ENCODE measurements at regions not wholly inside any gene's neighbourhood (a gene's known extent, or its start where the extent isn't known, plus 50 kb on each side); places are given as distances from the start of the nearest gene placed in this dataset.
"Not testable (repeated sequence)": the region's sequence is repeated elsewhere in the genome, so short reads cannot be mapped to it uniquely, and the experiment has no call there.

DNA sequence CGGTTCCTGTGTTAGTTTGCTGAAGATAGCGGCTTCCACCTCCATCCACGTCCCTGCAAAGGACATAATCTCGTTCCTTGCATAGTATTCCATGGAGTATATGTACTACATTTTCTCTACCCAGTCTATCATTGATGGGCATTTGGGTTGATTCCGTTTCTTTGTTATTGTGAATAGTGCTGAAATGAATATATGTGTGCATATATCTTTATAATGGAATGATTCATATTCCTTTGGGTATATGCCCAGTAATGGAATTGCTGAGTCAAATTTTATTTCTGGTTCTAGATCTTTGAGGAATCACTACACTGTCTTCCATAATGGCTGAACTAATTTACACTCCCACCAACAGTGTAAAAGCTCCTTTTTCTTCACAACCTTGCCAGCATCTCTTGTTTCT, 255.4 kb upstream of the CDH2 start:
- Mint-ChIP-seq H3K27ac (no peak overlapping the region), H3K9me3 (peaks cover 17% of the 10 kb centered on the region), H3K4me3 (no peak overlapping the region), H3K4me1 (ENCODE audit: low read depth) (no peaks in the 10 kb centered on the region), H3K36me3 (ENCODE audit: low read depth) (no peaks in the 10 kb centered on the region), H3K27me3 (no peaks in the 10 kb centered on the region)
- no peak for DNase-seq

GRCh38 chr18:28425886-28426285, 249.0 kb upstream of the CDH2 start:
- H3K27ac Mint-ChIP-seq, result no peak overlapping the region
- H3K9me3 Mint-ChIP-seq, result peaks cover 24% of the 10 kb centered on the region
- no peak for DNase-seq
- no peaks in the 10 kb centered on the region for H3K4me1 Mint-ChIP-seq (ENCODE audit: low read depth)
- no peaks in the 10 kb centered on the region for H3K36me3 Mint-ChIP-seq (ENCODE audit: low read depth)
- no peak overlapping the region for H3K4me3 Mint-ChIP-seq
- H3K27me3 Mint-ChIP-seq, result no peaks in the 10 kb centered on the region

DNA sequence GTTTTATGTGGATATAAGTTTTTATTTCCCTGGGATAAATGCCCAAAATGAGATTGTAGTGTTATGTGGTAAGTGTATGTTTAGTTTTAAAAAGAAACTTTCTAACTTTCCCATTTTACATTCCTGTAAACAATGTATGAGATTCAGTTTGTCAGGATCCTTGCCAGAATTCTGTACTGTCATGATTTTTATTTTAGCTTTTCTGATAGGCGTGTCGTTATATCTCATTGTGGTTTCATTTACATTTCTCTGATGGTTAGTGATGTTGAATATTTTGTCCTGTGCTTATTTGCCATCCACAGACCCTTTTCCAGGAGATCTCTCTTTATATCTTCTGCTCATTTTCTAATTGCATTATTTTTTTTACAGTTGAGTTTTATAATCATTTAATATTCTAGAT, 245.6 kb upstream of the CDH2 start:
- no peak overlapping the region for H3K27ac Mint-ChIP-seq
- H3K4me1 Mint-ChIP-seq (ENCODE audit: low read depth), result no peaks in the 10 kb centered on the region
- H3K36me3 Mint-ChIP-seq (ENCODE audit: low read depth), result no peaks in the 10 kb centered on the region
- no peaks in the 10 kb centered on the region for H3K27me3 Mint-ChIP-seq
- H3K4me3 Mint-ChIP-seq, result no peak overlapping the region
- no peak for DNase-seq
- peaks cover 19% of the 10 kb centered on the region for H3K9me3 Mint-ChIP-seq

- DNase-seq; H3K4me1 Mint-ChIP-seq (ENCODE audit: low read depth); H3K36me3 Mint-ChIP-seq (ENCODE audit: low read depth); H3K27ac Mint-ChIP-seq; H3K27me3 Mint-ChIP-seq; H3K4me3 Mint-ChIP-seq: not testable (repeated sequence)
- H3K9me3 Mint-ChIP-seq, result peaks cover 16% of the 10 kb centered on the region
Observed at GRCh38 chr18:28421950-28422349, 245.0 kb upstream of the CDH2 start.

GRCh38 chr18:28412521-28412920, 235.6 kb upstream of the CDH2 start:
- Mint-ChIP-seq H3K27ac (no peak overlapping the region), H3K4me3 (no peak overlapping the region), H3K4me1 (ENCODE audit: low read depth) (no peaks in the 10 kb centered on the region), H3K9me3 (peaks cover 8% of the 10 kb centered on the region), H3K27me3 (no peaks in the 10 kb centered on the region), H3K36me3 (ENCODE audit: low read depth) (no peaks in the 10 kb centered on the region)
- DNase-seq, result no peak

DNA sequence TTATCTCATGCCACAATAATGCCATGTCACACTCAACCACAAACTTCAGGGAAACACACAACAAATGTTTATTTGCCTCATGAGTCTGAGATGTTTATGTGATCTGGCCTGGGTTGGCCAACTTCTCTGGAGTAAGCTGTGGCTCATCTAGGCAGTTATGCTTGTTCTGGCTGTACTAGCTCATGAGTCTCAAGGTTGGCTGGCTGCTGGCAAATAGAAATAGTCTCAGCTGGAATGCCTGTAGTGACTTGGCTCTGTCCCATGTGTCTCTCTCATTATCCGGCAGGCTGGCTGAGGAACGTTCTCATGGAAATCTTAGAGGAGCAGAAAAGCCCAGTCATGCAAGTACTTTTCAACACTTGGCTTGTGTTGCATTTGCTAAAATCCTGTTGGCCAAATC, 234.9 kb upstream of the CDH2 start:
- H3K27ac Mint-ChIP-seq, result no peak overlapping the region
- no peaks in the 10 kb centered on the region for H3K27me3 Mint-ChIP-seq
- H3K9me3 Mint-ChIP-seq, result peaks cover 8% of the 10 kb centered on the region
- no peaks in the 10 kb centered on the region for H3K36me3 Mint-ChIP-seq (ENCODE audit: low read depth)
- DNase-seq, result no peak
- no peaks in the 10 kb centered on the region for H3K4me1 Mint-ChIP-seq (ENCODE audit: low read depth)
- no peak overlapping the region for H3K4me3 Mint-ChIP-seq

GRCh38 chr18:28409811-28410210, 232.9 kb upstream of the CDH2 start:
- Mint-ChIP-seq H3K27me3 (no peaks in the 10 kb centered on the region), H3K4me3 (no peak overlapping the region), H3K4me1 (ENCODE audit: low read depth) (no peaks in the 10 kb centered on the region), H3K9me3 (peaks cover 5% of the 10 kb centered on the region), H3K36me3 (ENCODE audit: low read depth) (no peaks in the 10 kb centered on the region), H3K27ac (no peak overlapping the region)
- no peak for DNase-seq

DNA sequence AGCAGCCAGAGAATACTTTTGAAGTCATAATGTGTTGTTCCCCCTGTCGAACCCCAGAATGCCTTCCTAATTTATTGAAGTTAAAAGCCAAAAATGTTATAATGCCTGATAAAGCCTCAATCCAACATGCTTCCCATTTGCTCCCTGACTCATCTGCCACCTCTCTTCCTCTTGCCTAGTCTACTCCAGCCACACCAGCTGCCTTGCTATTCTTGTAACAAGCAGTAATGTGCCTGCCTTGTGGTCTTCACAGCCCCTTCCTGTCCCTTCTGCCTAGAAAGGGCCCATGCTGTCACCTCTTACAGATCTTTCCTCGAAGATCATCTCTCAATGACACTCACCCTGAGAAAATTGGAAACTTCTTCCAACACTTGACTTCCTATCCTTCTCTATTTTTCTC, 231.6 kb upstream of the CDH2 start:
- no peaks in the 10 kb centered on the region for H3K36me3 Mint-ChIP-seq (ENCODE audit: low read depth)
- no peaks in the 10 kb centered on the region for H3K4me1 Mint-ChIP-seq (ENCODE audit: low read depth)
- peaks cover 9% of the 10 kb centered on the region for H3K9me3 Mint-ChIP-seq
- H3K27me3 Mint-ChIP-seq, result no peaks in the 10 kb centered on the region
- no peak overlapping the region for H3K4me3 Mint-ChIP-seq
- DNase-seq, result no peak
- H3K27ac Mint-ChIP-seq, result no peak overlapping the region

GRCh38 chr18:28407681-28408080, 230.8 kb upstream of the CDH2 start:
- Mint-ChIP-seq H3K27ac (no peak overlapping the region), H3K4me1 (ENCODE audit: low read depth) (no peaks in the 10 kb centered on the region), H3K27me3 (no peaks in the 10 kb centered on the region), H3K9me3 (peaks cover 9% of the 10 kb centered on the region), H3K4me3 (no peak overlapping the region), H3K36me3 (ENCODE audit: low read depth) (no peaks in the 10 kb centered on the region)
- DNase-seq, result no peak

DNA sequence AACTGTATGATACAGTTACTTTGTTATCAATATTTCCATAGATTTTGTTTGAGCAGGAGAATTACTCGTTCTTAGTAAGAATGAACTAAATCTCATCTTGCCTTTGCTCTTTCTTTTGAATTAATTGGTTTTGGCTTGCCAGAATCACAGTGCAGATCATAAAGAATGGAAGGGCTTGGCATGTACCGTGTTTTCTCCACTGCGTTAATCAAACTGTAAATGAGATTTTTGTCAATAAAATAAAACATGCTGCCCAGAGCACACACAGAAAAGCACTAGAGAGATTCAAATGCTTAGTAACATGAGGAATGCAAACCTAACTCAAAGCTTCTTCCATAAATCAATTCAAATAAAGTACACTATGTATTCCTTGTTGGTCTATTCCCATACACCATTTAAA, 229.6 kb upstream of the CDH2 start:
- H3K27ac Mint-ChIP-seq, result no peak overlapping the region
- H3K4me1 Mint-ChIP-seq (ENCODE audit: low read depth), result no peaks in the 10 kb centered on the region
- H3K9me3 Mint-ChIP-seq, result peaks cover 15% of the 10 kb centered on the region
- no peak for DNase-seq
- no peaks in the 10 kb centered on the region for H3K36me3 Mint-ChIP-seq (ENCODE audit: low read depth)
- no peak overlapping the region for H3K4me3 Mint-ChIP-seq
- H3K27me3 Mint-ChIP-seq, result no peaks in the 10 kb centered on the region

GRCh38 chr18:28404694-28405093, 227.8 kb upstream of the CDH2 start:
- no peak overlapping the region for H3K4me3 Mint-ChIP-seq
- H3K9me3 Mint-ChIP-seq, result peaks cover 16% of the 10 kb centered on the region
- no peak for DNase-seq
- no peaks in the 10 kb centered on the region for H3K36me3 Mint-ChIP-seq (ENCODE audit: low read depth)
- H3K4me1 Mint-ChIP-seq (ENCODE audit: low read depth), result no peaks in the 10 kb centered on the region
- no peaks in the 10 kb centered on the region for H3K27me3 Mint-ChIP-seq
- no peak overlapping the region for H3K27ac Mint-ChIP-seq

DNA sequence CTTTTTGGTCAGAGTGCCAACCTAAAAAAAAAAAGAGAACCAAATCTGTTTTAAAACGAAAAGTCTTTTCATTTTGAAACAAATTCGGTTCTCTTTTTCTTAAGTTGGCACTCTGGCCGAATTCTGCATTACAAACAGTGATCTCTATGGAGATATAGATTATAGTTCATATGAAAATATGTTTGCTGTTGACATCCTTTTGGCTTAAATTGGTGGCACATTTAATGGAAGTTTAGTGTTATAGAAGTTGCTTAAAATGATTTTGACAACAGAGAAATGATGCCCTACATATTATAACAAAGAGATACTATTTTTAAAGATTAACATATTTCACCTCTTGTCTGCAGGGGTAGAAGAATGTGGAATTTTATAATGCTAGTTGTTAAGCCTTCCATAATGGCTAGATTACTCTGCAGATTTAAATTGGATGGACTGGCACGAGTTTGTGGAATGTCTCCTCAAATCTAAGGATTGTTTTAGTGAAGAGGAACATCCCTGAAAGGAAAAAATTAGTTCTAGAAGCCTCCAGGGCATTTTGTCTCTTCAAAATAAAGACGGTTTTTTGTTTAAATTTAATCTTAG, 222.9 kb upstream of the CDH2 start:
- Mint-ChIP-seq H3K9me3 (peaks cover 20% of the 10 kb centered on the region), H3K27ac (no peak overlapping the region)

GRCh38 chr18:28398471-28398870, 221.5 kb upstream of the CDH2 start:
- no peak for DNase-seq
- H3K36me3 Mint-ChIP-seq (ENCODE audit: low read depth), result no peaks in the 10 kb centered on the region
- H3K4me3 Mint-ChIP-seq, result no peak overlapping the region
- H3K27me3 Mint-ChIP-seq, result no peaks in the 10 kb centered on the region
- H3K9me3 Mint-ChIP-seq, result peaks cover 14% of the 10 kb centered on the region
- no peak overlapping the region for H3K27ac Mint-ChIP-seq
- no peaks in the 10 kb centered on the region for H3K4me1 Mint-ChIP-seq (ENCODE audit: low read depth)

More for the DNA sequence above, 222.9 kb upstream of the CDH2 start:
- H3K27me3 Mint-ChIP-seq, result no peaks in the 10 kb centered on the region
- H3K36me3 Mint-ChIP-seq (ENCODE audit: low read depth), result no peaks in the 10 kb centered on the region
- DNase-seq, result no peak
- no peaks in the 10 kb centered on the region for H3K4me1 Mint-ChIP-seq (ENCODE audit: low read depth)
- no peak overlapping the region for H3K4me3 Mint-ChIP-seq

DNA sequence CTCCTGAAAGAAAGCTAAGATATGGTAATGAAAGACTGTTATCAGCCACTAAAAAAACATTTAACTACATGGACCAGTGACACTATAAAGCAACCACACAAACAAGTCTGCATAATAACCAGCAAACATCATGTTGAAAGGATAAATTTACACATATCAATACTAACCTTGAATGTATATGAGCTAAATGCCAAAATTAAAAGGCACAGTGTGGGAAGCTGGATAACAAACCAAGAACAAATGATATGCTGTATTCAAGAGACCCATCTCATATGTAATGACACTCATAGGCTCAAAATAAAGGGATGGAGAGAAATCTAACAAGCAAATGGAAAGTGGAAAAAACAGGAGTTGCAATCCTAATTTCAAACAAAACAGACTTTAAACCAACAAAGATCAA, 213.1 kb upstream of the CDH2 start:
- Mint-ChIP-seq H3K9me3 (peaks cover 29% of the 10 kb centered on the region), H3K4me3 (no peak overlapping the region), H3K4me1 (ENCODE audit: low read depth) (no peaks in the 10 kb centered on the region), H3K27me3 (no peaks in the 10 kb centered on the region), H3K27ac (no peak overlapping the region), H3K36me3 (ENCODE audit: low read depth) (no peaks in the 10 kb centered on the region)
- DNase-seq, result no peak

- no peak overlapping the region for H3K4me3 Mint-ChIP-seq
- H3K36me3 Mint-ChIP-seq (ENCODE audit: low read depth), result no peaks in the 10 kb centered on the region
- H3K27me3 Mint-ChIP-seq, result no peaks in the 10 kb centered on the region
- no peak for DNase-seq
- no peaks in the 10 kb centered on the region for H3K4me1 Mint-ChIP-seq (ENCODE audit: low read depth)
- H3K27ac Mint-ChIP-seq, result no peak overlapping the region
- peaks cover 26% of the 10 kb centered on the region for H3K9me3 Mint-ChIP-seq
Observed at GRCh38 chr18:28382215-28382879, 205.4 kb upstream of the CDH2 start.

GRCh38 chr18:28372186-28372585, 195.3 kb upstream of the CDH2 start:
- DNase-seq, result no peak
- Mint-ChIP-seq H3K27me3 (no peaks in the 10 kb centered on the region), H3K9me3 (peaks cover 10% of the 10 kb centered on the region), H3K27ac (no peak overlapping the region), H3K36me3 (ENCODE audit: low read depth) (no peaks in the 10 kb centered on the region), H3K4me3 (no peak overlapping the region), H3K4me1 (ENCODE audit: low read depth) (no peaks in the 10 kb centered on the region)
